GM19397 (cell line): ENCODE measurements at regions not wholly inside any gene's neighbourhood (a gene's known extent, or its start where the extent isn't known, plus 50 kb on each side); places are given as distances from the start of the nearest gene placed in this dataset.
"Not testable (repeated sequence)": the region's sequence is repeated elsewhere in the genome, so short reads cannot be mapped to it uniquely, and the experiment has no call there.

Experiments
- ATAC-seq: cut with Tn5 transposase; IDR thresholded peaks from one replicate; pipeline ENCODE4 v1.9.1; 2021; ENCODE audit warnings: mild to moderate bottlenecking, moderate library complexity; ENCODE audit not compliant: unreplicated experiment

DNA sequence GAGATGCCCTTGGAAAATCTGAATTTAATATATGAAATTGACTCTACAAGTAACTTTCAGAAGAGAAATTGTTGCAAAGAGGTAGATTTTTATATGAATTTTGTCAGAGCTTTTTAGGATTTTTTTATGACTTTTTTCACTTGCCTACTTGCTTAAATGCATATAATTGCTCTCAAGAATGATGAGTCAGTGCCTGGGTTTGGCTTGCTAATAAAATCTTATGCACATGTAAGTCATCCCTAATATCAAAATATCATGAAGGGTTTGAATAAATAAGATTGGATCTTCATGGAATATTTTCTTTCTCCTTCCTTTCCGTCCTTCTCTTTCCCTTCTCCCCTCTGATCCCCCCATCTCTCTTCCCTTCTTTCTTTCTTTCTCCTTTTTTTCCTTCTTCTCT, 354.1 kb downstream of the TXNL1 start:
- no peak for ATAC-seq

DNA sequence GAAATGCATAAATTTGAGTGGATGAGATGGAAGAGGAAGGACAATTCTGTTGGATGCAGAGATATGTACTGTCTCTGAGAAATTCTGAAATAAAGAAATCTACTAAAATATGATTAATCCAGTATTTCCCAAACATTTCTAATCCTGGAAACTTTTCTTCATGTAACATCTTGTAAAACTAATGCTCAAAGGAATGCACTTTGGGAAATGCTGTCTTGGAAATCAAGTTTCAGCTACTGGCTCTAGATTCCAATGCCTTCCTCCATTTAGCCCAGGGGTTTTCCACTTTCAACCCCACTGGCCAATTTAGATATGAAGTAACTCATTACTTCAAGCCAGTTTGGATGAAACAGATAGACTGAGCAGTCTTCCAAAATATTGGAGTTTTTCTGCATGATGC, 355.1 kb downstream of the TXNL1 start:
- no peak for ATAC-seq

DNA sequence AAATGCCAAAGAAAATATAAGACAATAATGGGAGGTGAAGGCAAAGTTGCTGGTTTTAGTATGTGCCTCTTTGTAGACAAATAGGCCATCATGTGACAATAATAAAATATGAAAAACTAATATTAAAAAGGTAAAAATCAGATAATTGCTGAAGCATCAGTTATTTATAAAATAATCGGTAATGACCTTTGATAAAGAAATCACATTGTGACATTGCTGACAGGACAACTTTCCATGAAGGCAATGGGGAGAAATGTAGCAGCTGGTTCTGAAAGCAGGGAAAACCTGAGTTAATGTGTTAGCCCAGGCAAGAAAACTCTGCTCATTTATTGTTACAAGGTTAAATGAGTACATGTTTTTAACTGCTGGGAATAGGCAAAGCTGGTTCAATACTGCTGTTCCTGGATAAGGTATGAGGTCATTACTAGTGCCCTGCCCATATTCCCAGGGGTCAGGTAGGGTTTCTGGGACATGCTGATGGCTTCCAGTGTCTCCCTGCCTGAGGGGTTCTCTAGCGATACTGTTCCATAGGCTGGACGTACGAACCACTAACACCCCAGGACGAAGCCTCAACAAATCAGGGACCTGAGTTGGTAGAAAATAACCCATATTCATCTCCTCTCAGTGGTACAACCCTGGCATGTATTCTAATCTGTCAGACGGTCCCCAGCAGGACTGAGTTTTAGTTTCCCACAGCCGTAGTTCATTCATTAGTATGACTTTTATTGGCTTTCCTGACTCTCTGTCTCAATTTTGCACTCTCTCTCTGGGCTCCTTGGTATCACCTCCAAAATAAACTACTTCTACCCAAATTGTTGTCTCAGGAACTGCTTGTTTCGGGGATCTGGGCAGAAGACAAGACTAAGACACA, 355.9 kb downstream of the TXNL1 start:
- no peak for ATAC-seq

DNA sequence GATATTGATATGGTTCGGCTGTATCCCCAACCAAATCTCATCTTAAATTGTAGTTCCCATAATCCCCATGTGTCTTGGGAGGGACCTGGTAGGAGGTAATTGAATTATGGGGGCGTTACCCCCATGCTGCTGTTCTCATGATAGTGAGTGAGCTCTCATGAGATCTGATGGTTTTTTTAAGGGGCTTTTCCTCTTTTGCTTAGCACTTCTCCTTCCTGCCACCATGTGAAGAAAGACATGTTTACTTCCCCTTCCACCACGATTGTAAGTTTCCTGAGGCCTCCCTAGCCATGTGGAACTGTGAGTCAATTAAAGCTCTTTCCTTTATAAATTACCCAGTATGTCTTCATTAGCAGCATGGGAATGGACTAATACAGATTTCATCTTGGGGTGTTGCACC, 358.6 kb downstream of the TXNL1 start:
- ATAC-seq, result not testable (repeated sequence)

DNA sequence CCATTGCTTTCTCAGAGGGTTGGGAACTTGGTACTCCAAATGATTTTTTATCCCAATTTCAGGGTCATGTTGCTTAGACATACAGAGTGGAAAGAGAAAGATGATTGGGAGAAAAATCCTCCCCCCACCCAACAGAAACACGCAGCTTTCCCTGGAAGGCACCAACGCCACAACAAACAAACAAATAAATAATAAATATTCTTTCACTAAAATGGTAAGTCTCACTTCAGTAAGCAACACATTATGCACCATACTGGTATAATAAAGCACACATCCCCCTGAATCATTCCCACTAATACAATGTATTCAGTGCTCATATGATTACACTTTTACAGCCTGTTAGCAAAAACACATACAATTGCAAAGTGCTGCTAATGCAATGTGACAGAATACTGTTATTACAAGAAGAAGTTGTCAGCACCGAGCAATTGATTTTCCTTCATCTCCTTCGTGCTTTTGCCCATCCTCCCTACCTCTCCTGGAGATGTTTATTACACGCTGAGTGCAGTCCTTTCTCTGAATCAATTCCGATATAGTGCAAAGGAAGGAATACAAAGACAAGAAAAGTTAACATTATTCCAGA, 359.9 kb downstream of the TXNL1 start:
- no peak for ATAC-seq

DNA sequence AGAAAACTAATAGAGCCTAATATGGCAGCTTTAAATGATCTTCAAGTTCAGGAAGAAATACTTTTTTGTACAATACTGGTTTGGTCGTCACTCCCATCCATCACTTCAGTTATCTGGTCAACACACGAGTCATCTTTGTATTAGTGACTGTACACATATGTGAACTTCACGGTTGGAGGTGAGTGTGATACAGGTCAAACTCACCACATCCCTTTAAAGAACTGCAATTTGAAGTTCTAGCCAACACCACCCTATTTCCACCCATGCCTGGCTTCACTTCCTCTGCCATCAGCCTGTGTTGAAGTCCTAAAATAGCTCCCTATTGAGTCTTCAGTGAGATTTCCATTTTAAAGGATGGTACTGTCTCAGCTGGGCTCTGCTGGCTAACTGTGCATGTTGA, 361.9 kb downstream of the TXNL1 start:
- ATAC-seq, result no peak

DNA sequence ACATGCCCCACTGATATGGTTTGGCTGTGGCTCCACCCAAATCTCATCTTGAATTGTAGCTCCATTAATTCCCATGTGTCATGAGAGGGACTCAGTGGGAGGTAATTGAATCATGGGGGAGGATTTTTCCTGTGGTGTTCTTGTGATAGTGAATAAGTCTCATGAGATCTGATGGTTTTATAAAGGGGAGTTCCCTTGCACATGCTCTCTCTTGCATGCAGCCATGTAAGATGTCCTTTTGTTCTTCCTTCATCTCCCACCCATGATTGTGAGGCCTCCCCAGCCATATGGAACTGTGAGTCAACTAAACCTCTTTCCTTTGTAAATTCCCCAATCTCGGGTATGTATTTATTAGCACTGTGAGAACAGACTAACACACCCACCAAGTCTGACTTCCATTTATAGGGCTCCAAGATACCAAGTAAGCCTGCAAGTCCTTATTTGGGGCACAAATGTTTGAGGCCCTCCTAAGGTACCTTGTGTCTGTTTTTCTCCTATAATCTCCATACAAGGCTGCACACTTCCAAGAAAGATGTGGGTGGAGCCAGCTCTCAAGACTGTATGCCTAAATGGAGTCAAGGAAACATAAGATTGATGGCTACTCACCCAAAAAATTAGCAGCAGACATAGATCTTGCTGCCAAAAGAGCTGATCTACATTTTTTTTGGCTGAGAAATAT, 364.7 kb downstream of the TXNL1 start:
- no peak for ATAC-seq

DNA sequence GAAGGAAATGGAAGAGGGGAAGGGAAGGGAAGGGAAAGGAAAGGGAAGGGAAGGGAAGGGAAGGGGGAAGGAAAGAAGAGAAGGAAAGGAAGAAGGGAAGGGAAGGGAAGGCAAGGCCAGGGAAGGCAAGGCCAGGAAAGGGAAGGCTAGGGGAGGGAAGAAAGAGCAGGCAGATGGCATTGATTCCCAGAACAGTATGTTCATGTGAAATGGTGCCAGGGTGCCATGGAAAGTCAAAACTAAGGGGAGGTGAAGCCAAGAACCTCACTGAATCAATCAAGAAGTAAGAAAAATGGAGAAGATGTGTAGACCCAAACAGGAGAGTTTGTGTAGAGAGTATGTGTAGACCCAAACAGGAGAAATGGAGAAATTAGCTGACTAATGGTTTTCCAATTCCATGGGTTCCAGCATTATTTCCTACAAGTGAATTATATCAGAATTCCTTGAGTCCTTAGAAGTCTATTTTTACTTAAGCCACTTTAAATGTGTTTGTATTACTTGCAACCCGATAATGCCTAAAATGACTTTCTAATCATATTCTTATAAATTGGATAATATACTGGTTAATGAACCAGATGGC, 367.6 kb downstream of the TXNL1 start:
- no peak for ATAC-seq

DNA sequence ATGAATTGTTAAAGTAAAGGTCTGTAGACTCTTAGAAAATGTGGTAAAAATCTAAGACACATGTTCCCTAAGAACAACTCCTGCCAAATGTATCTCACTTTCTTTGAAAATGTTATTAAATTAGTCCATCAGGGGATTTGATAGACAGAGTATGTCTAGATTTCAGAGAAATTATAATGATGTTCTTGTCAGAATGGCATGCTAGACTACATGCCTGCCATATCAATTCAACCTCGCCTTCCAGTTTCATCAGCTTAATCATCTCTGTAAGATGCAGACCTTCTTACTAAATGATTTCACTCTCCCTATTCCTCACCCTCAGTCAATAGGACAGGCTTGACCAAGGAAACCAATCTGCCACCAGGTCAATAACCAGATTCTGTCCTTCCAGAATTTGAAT, 368.4 kb downstream of the TXNL1 start:
- no peak for ATAC-seq

DNA sequence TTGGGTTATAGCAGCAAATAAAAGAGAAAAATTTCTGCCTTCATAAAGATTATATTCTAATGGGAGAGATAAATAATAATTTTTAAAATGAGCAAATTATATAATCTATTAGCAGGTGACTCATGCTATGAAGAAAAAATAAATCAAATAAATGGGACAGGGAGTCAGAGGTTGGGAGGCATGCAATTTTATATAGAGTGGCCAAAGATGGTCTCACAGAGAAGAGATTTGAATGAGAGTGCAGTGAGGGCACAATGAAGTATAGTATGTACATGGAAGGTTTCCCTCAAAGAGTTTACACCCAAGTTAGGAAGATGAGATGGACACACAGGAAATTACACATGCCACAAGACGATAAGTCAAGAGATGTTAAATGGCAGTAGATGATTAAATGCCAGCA, 369.4 kb downstream of the TXNL1 start:
- no peak for ATAC-seq

DNA sequence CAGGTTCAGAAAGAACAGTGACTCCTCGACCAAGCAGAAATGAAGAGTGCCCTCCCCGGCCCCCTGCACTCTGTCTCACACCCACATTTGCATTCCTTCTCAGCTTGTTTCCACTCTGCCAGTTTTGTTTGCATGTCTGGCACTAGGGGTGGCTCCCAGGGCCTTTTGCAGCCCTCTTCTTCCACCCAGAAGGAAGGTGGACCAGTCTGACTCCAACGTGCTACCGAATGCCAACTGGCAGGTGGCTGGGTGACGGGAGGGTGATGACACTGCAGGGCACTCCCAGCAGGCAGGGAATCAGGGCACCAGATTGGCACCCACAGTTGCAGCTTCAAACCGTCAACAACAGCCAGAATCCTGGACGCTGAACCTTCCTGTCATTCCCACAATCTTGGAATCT, 371.1 kb downstream of the TXNL1 start:
- ATAC-seq, result peak; percentile 57

DNA sequence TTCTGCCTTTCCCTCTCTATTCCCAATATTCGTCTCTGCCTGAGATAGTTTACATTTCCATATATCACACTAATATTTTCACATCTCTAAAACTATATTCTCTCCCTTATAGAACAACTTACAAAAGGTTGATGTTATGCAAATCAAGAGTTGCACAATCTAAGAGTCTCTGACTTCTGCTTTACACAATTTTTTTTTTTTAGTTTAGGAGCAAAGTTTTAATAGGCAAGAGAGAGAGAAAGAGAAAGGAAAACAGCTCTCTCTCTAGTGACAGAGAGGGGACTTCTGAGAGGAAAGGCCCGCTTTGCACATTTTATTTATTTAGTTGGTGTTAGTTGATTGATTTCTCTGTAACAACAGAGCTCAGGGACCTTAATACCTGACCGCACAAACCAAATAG, 380.2 kb downstream of the TXNL1 start:
- ATAC-seq, result no peak

DNA sequence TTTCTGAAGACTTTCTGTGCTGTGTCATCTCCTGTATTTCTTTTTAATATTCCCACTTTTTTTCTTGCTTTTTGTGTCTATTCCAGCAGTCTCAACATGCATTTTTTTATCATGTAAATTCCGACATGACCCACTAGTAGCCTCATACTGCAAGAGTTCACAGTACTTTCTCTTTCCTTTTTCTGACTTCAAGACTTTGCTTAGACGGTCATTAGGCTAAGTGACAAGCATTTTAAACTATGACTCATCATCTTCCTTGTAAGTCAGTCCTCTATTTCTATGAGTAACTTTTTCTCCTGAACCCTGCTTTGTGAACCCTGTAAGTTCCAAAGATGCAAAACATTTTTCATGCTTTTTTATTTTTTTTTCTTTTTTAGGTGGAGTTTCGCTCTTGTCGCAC, 381.2 kb downstream of the TXNL1 start:
- ATAC-seq, result peak; percentile 70

DNA sequence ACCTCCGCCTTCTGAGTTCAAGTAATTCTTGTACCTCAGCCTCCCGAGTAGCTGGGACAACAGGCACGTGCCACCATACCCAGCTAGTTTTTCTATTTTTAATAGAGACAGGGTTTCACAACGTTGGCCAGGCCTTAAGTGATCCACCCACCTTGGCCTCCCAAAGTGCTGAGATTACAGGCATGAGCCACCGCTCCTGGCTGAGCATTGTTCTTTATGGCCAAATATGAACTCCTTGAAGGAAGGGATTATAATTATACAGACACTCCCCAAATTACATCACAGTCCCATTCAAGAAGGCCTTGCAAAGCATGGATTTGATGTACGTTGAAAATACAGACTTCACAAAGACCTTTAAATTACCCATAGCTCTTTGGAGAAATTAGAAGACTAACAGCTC, 381.7 kb downstream of the TXNL1 start:
- no peak for ATAC-seq

DNA sequence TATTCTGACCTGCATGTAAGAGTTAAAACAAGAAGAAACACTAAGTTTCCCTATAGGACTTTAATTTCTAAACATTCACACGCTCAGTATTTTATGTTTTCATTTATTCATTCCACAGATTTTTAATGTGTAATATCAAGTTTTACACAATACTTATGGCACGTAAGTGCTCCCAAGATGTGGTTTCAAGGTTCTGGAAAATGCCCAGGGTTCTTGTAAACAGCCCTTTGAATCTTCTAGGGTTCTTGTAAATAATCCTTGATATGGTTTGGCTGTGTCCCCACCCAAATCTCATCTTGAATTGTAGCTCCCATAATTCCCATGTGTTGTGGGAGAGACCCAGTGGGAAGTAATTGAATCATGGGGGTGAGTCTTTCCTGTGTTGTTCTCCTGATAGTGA, 383.0 kb downstream of the TXNL1 start:
- no peak for ATAC-seq

DNA sequence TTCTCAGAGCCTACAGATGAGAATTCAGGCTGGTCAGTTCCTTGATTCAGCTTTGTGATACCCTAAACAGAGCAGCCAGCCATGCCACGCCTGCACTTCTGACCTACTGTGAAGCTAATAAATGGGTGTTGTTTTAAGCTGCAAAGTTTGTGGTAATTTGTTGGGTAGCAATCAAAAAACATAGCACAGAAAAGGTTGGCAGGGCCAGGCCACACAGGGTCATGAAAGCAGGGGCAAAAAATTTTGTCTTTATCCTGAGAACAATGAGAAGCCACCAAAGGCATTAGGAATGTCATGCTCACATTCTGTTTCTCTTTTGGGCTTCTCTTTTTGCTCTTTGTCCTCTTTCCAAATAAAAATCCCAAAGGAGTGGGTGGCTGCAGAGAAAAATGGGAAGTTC, 385.9 kb downstream of the TXNL1 start:
- ATAC-seq, result no peak

DNA sequence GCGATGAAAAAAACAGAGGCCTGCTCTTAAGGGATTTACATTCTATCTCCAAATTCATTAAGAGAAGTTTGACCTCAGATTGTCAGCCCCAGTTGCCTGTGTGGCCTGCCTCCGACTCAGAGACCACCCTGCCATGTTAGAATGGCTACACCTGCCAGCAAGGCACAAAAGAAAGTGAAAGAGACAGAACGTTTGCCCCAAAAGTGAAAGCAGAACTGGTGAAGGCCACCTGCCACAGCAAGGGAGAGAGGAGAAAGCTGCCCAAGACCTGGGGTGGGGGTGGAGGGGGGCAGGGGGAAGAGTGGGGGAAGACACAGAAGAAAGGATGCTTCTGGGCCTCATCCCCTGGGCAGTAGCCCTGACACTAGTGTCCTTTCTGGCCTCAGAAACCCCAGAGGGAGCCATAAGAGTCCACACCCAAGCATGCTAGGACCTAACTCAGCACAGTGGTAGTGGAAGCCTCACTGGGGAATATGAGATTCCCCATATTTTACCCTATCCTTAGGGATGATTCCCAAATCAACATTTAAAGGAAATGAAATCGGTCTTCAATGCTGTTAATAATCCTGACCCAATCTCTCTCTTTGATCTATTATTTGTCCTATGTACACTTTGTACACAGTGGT, 389.7 kb downstream of the TXNL1 start:
- peak; percentile 98 for ATAC-seq

DNA sequence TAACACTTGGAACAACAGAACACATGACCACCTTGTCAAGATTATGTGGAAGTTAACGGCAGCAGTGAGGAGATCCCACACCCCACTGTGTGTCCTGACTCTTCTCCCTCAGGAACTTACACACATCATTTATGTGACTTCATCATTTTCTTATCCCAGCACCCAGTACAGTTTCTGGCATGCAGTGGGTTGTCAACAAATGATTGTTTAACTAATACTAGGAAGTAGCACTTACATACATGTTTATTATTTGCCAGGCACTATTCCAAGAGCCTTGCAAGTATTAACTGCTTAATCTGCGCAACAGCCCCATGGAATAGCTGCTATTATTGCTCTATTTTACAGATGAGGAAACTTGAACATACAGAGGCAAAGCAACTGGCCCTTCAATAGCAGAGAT, 391.5 kb downstream of the TXNL1 start:
- ATAC-seq, result no peak

DNA sequence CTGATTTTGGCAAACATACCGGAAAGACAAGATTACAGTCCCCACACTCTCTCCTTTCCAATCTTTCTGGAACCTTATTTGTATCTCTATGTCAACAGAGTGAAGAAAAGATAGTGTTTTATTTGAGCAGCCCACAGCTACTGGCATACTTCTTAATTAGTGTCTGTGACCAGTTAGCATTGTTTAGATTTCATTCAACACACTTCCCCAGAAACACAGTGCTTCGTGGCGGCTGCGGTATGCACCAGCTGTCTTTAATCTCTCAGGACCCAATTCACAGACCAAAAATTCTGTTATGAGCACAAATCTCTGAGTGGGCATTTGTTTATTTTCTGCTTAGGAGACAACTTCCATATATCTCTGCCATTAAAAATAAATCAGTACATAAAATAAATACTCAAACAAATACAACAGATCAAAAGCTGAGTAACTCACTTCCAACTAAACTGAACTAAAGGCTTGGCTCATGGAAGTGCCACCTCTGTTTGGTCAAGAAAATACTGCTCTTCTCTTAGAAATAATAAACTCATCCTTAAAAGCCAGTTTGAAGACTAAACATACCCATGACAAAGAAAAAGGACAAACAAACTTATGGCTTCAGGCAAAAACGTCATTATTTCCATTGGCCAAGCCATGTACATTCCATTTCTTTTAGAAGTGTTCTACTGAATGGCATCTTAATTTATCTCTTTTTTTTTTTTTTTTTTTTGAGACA, 392.4 kb downstream of the TXNL1 start:
- no peak for ATAC-seq

DNA sequence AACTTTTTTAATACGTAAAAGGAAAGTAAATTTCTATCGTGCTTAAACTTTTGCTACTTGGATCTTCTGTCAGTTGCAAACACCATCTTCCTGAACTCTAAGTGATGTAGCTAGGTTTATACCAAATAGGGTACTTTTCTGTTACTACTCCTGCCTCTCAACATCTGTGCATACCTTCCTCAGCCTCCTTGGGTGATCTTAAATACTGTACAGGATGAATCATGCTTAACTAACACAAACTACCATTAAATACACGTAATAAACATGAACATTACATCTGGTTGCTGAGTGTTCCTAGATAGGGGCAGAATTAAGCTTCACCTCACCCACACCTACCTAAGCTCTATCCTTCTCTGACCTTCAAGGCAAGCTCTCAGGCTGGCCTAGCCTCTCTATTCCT, 398.0 kb downstream of the TXNL1 start:
- no peak for ATAC-seq

DNA sequence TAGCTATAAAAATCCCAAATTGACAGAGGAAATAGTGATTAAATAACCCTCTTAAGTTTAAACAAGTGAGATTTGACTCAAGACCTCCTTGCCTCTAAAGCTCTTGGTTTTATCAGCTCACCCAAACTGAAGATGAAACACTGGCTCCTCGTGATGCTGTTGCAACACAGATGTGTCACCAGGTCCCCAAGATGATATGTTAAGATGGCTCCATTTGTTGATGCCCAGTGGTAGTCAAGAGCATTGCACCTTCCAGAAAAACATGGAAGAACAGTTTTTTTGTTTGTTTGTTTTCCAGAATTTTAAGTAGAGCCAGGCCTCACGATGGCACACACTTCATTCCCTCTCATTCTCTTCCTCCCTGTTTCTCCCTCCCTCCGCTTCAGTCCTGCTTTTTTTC, 399.8 kb downstream of the TXNL1 start:
- ATAC-seq, result no peak
